MG63 (cell line): ENCODE measurements at regions not wholly inside any gene's neighbourhood (a gene's known extent, or its start where the extent isn't known, plus 50 kb on each side); places are given as distances from the start of the nearest gene placed in this dataset.
"Not testable (repeated sequence)": the region's sequence is repeated elsewhere in the genome, so short reads cannot be mapped to it uniquely, and the experiment has no call there.

Experiments used
- DNase-seq: peaks from one replicate; pipeline ENCODE4 v3.0.0-alpha.2; 2020
- H3K27me3 ChIP-seq: fragments of 250-450 bp; sonication (Bioruptor Pico); 2 replicates; pipeline ENCODE4 v1.5.1; 2020; ENCODE audit warnings: mild to moderate bottlenecking, moderate library complexity
- H3K36me3 ChIP-seq: fragments of 250-450 bp; sonication (Bioruptor Pico); 2 replicates; pipeline ENCODE4 v1.5.1; 2020; ENCODE audit warnings: mild to moderate bottlenecking, moderate library complexity
- H3K4me3 ChIP-seq: fragments of 250-450 bp; sonication (Bioruptor Pico); 2 replicates; pipeline ENCODE4 v1.5.1; 2020; ENCODE audit warnings: mild to moderate bottlenecking, moderate library complexity
- H3K9me3 ChIP-seq: fragments of 250-450 bp; sonication (Bioruptor Pico); 2 replicates; pipeline ENCODE4 v1.5.1; 2020; ENCODE audit warnings: mild to moderate bottlenecking, moderate library complexity

DNA sequence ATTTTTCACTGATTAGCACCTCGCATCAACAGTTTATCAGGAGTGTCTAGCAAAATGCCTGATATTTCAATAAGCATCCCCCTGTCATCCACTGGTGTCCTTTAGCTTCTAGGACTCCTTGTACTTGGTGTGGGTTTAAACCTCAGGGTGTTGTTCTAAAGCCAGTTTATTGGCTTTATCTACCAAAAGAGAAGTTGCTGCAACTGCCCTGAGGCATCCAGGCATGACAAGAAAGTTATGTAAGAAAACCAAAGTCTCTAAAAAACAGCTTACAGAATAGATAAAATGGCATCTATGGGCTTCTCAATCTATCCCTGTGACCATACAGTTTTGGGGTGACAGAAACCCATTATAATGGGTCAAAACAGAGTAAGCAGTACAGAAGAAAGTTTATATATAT, 120.3 kb upstream of the ZNF91 start:
- H3K27me3 ChIP-seq = no peaks in the 10 kb centered on the region
- DNase-seq = no peak
- no peak overlapping the region for H3K4me3 ChIP-seq
- H3K36me3 ChIP-seq = no peaks in the 10 kb centered on the region
- no peaks in the 10 kb centered on the region for H3K9me3 ChIP-seq

DNA sequence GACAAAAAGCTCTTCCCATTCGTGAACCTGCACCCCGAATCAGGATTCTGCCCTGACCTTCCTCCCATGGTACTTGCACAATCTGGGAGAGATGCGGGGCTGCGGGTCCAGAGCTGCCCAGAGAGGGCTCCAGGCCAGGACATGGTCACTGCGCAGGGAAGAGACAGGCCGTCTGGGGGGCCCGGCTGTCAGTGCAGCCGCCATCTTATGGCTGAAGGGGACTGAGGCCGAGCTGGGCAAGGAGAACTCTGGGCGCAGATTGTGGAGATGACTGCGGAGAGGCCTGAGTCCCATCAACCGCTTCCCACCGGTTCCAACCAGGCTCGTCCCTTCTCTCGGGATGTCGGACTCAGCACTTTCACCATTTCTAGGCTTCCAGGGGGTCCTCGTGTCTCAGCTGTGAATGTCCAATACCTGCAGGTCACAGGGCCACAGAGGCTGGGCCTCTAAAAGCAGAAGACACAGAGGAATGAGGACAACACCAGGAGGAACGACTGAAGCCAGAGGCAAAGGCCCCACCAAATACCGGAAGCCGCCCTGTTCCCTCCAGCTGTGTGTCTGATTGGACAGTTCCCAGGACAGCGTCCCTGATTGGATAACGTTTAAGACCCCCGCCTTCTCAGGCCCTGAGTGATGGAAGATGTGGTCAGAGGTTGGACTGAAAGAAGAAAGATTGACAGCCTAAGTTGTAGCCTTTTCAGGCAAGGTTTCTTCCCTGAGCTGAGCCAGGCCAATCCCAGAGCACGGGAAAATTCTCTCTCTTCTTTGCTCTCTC, 117.1 kb upstream of the ZNF91 start:
- H3K4me3 ChIP-seq = no peak overlapping the region
- no peak for DNase-seq
- H3K27me3 ChIP-seq = no peaks in the 10 kb centered on the region
- H3K9me3 ChIP-seq = no peaks in the 10 kb centered on the region
- H3K36me3 ChIP-seq = no peaks in the 10 kb centered on the region

DNA sequence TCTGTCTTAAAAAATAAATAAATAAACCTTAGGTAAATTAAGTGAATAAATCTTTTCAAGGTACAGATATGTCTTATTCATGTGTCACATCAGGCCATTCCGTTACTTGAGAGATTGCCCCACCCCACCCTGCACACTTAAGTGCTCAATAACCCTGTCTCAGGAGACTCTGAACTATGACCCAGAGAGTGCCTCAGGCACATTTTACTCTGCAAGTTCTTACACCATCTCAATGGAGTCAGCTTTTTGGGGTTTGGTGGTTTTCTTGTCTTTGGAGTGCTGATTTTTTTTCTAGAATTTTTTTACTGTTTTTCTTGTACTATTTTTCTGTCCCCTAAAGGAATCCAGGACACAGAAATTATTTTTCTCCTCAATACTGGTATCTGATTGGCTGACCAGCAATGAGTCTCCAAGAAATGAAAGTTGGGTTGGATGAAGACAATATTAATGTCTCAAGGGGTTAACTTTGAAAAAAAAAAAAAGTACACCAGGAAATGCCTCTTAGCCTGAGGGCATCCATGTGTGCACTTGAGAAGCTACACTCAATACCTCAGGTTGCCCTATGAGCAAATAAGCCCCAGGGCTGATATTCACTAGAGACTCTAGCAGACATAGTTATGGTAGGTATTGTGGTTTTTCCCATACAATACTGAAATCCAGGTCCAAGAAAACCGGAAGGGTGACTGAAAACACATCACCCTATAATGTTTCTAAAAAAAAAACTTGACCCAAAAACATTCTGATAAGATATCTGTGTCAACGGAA, 114.6 kb upstream of the ZNF91 start:
- H3K4me3 ChIP-seq = no peak overlapping the region
- no peak for DNase-seq

DNA sequence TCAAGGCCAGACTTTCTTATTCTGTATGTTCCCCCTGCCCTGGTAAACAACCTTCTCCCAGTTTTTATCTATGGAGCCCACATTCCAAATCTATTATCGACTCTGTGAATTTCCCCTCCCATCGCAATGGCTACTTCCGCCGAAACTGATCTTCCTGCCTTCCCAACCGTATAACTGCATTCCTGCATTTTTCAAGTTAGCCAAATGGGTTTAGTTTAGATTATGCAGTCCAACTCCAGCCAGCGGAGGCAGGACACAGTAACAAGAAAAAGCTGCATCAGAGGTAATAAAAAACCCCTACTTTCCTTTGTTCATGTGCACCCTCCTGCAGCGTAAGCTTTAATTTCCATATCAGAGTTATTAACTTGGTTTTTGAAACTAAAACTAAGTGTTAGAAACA, 112.2 kb upstream of the ZNF91 start:
- DNase-seq = no peak
- Histone ChIP-seq H3K9me3 (no peaks in the 10 kb centered on the region), H3K4me3 (no peak overlapping the region), H3K36me3 (no peaks in the 10 kb centered on the region), H3K27me3 (no peaks in the 10 kb centered on the region)

More for the DNA sequence above, 114.6 kb upstream of the ZNF91 start:
- no peaks in the 10 kb centered on the region for H3K9me3 ChIP-seq
- H3K36me3 ChIP-seq = no peaks in the 10 kb centered on the region
- no peaks in the 10 kb centered on the region for H3K27me3 ChIP-seq

DNA sequence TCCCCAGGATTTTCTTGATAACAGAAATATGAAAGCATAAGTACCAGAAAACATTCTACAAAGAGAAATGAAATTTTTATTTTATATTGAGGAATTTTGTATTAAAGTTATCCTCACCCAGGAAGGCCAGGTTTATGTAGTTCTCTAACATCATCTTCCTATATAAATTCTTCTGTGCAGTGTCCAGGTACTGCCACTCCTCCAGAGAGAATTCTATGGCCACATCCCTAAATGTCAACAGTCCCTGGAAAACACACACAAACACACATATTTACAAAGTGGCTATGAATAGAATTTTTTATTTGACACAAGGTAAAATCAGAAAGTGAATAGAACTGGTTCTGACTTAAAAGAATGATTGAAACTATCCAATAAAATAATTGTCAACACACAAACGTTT, 110.5 kb upstream of the ZNF91 start:
- DNase-seq = no peak
- Histone ChIP-seq H3K27me3 (no peaks in the 10 kb centered on the region), H3K9me3 (no peaks in the 10 kb centered on the region), H3K4me3 (no peak overlapping the region), H3K36me3 (no peaks in the 10 kb centered on the region)

DNA sequence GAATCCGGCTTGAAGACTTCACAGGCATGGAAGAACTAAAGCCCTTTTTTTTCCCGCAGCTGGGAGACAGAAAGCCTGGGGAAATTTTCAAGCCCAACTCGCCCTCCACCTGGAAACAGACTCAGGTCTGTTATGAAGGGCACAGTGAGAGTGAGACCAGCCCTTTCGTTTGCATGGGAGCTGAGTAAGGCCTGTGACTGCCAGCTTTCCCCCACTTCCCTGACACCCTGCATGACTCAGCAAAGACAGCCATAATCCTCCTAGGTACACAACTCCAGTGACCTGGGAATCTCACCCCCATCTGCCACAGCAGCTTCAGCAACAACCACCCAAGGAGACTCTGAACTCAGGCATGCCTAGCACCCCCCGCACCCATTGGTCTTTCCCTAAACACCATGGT, 87.6 kb upstream of the ZNF91 start:
- H3K9me3 ChIP-seq = no peaks in the 10 kb centered on the region
- no peak for DNase-seq
- H3K27me3 ChIP-seq = no peaks in the 10 kb centered on the region
- no peaks in the 10 kb centered on the region for H3K36me3 ChIP-seq
- H3K4me3 ChIP-seq = no peak overlapping the region

DNA sequence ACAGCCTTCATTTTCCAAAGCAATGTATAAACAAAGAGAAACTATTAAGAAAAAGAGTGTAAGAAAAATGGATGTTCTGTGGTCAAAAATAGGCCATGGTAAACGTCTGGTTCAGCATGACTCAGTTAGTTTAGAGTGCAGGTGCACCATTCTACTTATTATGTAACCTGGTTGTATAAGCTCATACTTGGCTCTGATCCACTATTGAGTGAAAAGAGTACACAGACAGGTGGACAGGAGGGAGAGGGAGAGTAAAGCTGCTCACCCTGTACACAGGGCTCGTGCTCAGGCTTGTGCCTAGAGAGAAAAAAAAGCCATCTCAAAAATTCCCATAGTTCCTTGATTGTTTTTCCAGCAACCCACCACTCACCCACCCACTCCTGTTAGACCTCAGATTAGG, 85.8 kb upstream of the ZNF91 start:
- Histone ChIP-seq H3K27me3 (no peaks in the 10 kb centered on the region), H3K9me3 (no peaks in the 10 kb centered on the region), H3K36me3 (no peaks in the 10 kb centered on the region), H3K4me3 (no peak overlapping the region)
- no peak for DNase-seq

DNA sequence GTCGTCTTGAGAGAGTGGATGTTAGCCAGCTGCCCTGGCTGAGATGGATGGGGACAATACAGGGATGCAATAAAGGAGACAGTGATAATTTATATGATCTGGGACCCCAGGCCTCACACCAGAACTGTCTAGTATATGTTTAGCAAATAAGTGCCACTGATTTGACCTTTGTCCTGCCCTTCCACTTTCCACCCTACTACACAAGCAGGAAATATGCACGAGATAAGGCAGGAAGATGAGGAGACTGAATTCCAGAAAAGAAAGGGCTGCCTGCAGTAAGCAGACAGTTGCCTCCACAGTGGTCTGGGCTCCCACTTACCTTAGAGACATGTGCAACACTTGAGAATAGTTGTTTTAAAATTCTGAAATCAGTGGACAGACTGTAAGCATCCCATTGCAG, 80.2 kb upstream of the ZNF91 start:
- no peak for DNase-seq
- H3K36me3 ChIP-seq = no peaks in the 10 kb centered on the region

DNA sequence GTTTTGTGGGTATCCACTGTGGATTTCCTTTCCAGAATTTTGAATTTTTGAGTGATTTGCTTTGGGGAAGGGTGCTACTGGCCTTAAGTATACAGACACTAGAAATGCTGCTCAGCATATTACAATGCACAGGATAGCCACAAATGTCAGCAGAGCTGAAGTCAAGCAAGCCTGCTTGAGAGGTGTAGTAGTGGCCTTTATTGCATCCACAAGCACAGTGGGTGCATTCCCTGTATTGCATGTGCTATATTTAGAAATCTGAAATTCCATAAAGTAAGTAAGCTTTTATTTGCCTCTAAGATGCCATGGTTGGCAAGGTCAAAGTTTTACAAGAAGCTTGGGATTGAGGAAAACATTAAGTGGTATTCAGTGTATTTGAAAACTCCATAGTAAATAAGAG, 79.5 kb upstream of the ZNF91 start:
- Histone ChIP-seq H3K36me3 (no peaks in the 10 kb centered on the region), H3K9me3 (no peaks in the 10 kb centered on the region), H3K27me3 (no peaks in the 10 kb centered on the region)

More for the DNA sequence above, 80.2 kb upstream of the ZNF91 start:
- no peak overlapping the region for H3K4me3 ChIP-seq
- no peaks in the 10 kb centered on the region for H3K27me3 ChIP-seq
- H3K9me3 ChIP-seq = no peaks in the 10 kb centered on the region

DNA sequence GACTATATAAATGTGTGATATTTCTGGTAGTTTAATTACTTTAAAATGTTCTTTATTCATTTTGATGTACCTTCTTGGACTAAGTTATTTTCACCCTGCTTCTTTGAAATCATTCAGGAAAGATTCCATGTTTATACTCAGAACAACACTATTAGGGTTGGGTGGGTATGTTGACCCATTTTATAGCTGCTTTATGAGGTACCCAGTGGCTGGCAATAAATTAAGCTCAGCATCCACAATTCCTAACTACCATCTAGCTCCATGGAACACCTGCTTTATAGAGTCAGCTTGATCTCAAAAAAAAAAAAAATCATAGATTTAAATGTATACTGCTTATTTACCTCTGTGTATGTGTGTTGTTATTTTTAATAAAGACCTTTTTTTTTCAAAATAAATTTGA, 78.9 kb upstream of the ZNF91 start:
- no peaks in the 10 kb centered on the region for H3K36me3 ChIP-seq
- no peaks in the 10 kb centered on the region for H3K27me3 ChIP-seq
- H3K4me3 ChIP-seq = no peak overlapping the region
- DNase-seq = no peak
- no peaks in the 10 kb centered on the region for H3K9me3 ChIP-seq

More for the DNA sequence above, 79.5 kb upstream of the ZNF91 start:
- no peak for DNase-seq
- no peak overlapping the region for H3K4me3 ChIP-seq

DNA sequence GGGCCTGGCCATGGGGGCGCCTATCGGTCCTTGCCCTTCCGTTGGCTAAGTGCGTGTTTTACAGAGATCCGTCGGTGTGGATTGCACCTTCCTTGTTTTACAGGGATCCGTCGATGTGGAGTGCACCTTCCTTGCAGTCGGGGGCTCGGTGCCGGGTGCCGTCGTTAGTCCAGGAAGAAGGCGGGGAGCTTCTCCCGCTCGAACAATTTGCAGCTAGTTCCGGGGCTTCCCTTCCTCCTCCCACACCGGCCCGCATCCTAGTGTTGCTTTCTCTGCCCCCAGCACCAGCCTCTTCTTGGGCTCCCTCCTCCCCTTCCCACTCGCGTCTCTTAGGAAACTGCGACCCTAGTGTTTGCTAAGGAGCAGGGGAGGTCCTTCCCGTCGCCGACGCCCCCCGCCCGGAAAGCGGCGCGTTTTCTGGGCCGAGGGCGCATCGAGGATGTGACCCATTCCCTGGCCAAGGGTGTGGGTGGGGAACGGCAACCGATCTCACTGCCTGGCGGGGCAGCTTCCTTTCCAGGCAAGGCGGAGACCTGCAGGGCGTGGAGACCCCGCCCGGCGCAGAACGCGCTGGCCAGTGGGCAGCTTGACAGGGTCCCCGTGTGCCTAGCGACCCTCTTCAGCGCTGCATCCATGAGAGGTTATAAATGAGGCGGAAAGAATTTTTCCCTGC, 75.7 kb upstream of the ZNF91 start:
- DNase-seq = no peak
- Histone ChIP-seq H3K9me3 (no peaks in the 10 kb centered on the region), H3K27me3 (no peaks in the 10 kb centered on the region), H3K36me3 (no peaks in the 10 kb centered on the region), H3K4me3 (peak overlapping the region; percentile 16)

DNA sequence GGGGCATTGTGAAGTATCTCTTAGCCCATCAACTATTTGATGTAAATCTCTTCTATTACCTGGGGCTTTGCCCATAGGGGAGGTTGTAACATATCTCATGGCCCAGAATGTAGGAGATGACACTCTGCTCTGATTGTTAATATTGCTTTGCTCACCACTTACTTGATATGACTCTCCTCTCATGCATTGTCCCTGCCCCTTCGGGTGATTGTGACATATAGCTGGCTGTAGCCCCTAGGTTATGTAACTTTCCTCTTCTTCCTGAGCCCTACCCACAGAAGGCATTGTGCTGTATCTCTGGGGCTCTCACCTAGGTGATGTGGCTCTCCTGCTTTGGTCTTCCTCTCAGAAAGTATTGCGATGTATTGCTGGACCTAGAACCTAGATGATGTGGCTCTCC, 69.1 kb upstream of the ZNF91 start:
- not testable (repeated sequence) for DNase-seq, H3K36me3 ChIP-seq, H3K9me3 ChIP-seq, H3K4me3 ChIP-seq, H3K27me3 ChIP-seq

DNA sequence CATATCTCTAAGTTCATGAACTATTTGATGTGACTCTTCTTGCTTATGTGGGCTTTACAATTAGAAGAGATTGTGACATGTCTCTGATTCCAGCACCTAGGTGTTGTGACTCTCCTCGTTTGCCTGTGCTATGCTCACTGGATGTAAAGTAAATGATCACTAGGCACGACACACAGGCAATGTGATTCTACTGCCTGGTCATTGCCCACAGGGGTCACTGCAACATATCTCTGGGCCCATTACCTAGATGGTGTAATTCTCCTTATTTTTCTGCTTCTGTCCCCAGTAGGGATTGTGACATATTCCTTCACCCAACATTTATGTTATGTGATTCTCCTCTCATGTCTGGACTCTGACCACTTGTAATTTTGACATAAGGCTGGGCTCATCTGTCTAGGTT, 65.8 kb upstream of the ZNF91 start:
- no peaks in the 10 kb centered on the region for H3K9me3 ChIP-seq
- H3K36me3 ChIP-seq = no peaks in the 10 kb centered on the region
- no peak for DNase-seq
- no peaks in the 10 kb centered on the region for H3K27me3 ChIP-seq
- H3K4me3 ChIP-seq = no peak overlapping the region

DNA sequence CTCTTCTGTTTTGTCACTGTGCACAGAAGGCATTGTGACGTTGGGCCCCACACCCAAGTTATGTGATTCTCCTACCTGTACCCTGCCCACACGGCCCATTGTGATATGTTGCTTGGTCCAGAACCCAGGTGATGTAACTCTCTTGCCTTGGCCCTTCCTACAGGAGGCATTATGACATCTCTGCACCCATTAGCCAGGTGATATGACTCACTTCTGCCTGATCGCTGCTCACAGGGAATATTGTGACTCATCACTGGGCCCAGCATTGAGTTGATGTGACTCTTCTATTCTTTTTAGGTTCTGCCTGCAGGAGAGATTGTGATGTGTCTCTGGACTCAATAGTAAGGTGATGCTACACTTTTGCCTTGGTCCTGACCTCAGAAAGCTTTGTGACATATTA, 65.4 kb upstream of the ZNF91 start:
- H3K9me3 ChIP-seq = no peaks in the 10 kb centered on the region
- DNase-seq = no peak

More for the DNA sequence above, 65.4 kb upstream of the ZNF91 start:
- H3K27me3 ChIP-seq = no peaks in the 10 kb centered on the region
- H3K4me3 ChIP-seq = no peak overlapping the region
- no peaks in the 10 kb centered on the region for H3K36me3 ChIP-seq
